Mucosa of stomach (tissue), 1 donor: ENCODE measurements at regions not wholly inside any gene's neighbourhood (a gene's known extent, or its start where the extent isn't known, plus 50 kb on each side); places are given as distances from the start of the nearest gene placed in this dataset.

ENCODE experiments used
- H3K27me3 ChIP-seq: one replicate; pipeline ENCODE4 v1.7.0; 2013; ENCODE audit warnings: mild to moderate bottlenecking, low read length; ENCODE audit not compliant: control insufficient read depth, insufficient read depth
- H3K36me3 ChIP-seq: one replicate; pipeline ENCODE4 v1.7.0; 2013; ENCODE audit warnings: low read length; ENCODE audit not compliant: control insufficient read depth, insufficient read depth
- H3K4me1 ChIP-seq: one replicate; pipeline ENCODE4 v1.7.0; 2013; ENCODE audit warnings: mild to moderate bottlenecking, low read length; ENCODE audit not compliant: control insufficient read depth, insufficient read depth
- H3K4me3 ChIP-seq: one replicate; pipeline ENCODE4 v1.7.0; 2013; ENCODE audit warnings: low read length
- H3K9ac ChIP-seq: one replicate; pipeline ENCODE4 v1.7.0; 2013; ENCODE audit warnings: mild to moderate bottlenecking, low read length, moderate library complexity
- H3K9me3 ChIP-seq: one replicate; pipeline ENCODE4 v1.7.0; 2013; ENCODE audit warnings: mild to moderate bottlenecking, low read length, moderate library complexity; ENCODE audit not compliant: control insufficient read depth
- donor health status: Pancreatic carcinoma.

GRCh38 chrX:39958850-39959249 is 138.9 kb downstream of the BCOR start:
- Histone ChIP-seq H3K27me3 (no peaks in the 10 kb centered on the region), H3K36me3 (no peaks in the 10 kb centered on the region), H3K4me3 (no peak overlapping the region), H3K9me3 (no peaks in the 10 kb centered on the region), H3K9ac (no peak overlapping the region), H3K4me1 (peaks cover 29% of the 10 kb centered on the region)

GRCh38 chrX:39960219-39960618 is 137.5 kb downstream of the BCOR start:
- H3K4me1 ChIP-seq = peaks cover 17% of the 10 kb centered on the region
- no peaks in the 10 kb centered on the region for H3K27me3 ChIP-seq
- H3K9ac ChIP-seq = no peak overlapping the region
- no peak overlapping the region for H3K4me3 ChIP-seq
- no peaks in the 10 kb centered on the region for H3K36me3 ChIP-seq
- H3K9me3 ChIP-seq = no peaks in the 10 kb centered on the region

DNA sequence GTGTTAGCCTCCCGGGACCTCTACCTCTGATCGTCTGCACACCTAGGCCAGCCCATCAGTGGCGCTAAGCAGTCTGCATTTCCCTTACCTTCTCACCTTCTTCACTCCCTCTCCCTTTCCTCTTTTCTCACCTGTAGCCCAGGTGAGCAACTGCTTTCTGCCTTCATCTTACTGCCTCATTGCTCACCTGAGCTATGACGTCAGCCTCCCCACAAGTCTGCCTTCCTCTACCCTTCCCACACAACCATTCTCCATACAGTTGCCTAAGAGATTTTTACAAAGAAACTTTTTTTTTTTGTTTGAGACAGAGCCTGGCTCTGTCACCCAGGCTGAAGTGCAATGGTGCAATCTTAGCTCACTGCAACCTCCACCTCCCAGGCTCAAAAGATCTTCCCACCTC is 136.3 kb downstream of the BCOR start:
- Histone ChIP-seq H3K9me3 (no peaks in the 10 kb centered on the region), H3K4me1 (peaks cover 12% of the 10 kb centered on the region), H3K27me3 (no peaks in the 10 kb centered on the region), H3K4me3 (no peak overlapping the region), H3K36me3 (no peaks in the 10 kb centered on the region), H3K9ac (no peak overlapping the region)

DNA sequence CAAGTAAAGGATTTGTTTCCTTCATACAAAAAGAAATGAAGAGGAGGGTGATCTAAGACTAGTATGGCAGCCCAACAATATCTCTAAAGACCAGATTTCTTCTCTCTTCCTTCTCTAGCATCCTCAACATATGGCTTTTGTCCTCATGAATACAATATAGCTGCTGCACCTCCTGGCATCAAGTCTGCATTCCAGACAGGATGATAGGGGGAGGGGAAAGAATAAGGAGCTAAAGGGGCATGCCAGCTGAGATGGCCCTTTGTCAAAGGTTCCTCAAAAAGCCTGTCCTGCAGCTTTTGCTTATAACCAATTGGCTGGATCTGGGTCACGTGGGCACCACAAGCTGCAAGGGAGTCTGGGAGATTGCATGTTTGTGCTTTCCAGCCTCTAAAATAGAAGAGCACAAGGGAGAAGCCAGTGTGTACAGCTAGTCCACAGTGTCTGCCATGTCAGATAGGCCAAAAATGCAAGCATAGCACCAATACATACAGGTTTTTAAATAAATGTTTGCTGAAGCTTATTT is 132.6 kb downstream of the BCOR start:
- H3K27me3 ChIP-seq = no peaks in the 10 kb centered on the region
- H3K9me3 ChIP-seq = no peaks in the 10 kb centered on the region
- peaks cover 8% of the 10 kb centered on the region for H3K4me1 ChIP-seq
- H3K9ac ChIP-seq = no peak overlapping the region
- no peaks in the 10 kb centered on the region for H3K36me3 ChIP-seq
- H3K4me3 ChIP-seq = no peak overlapping the region

GRCh38 chrX:39966176-39966575 is 131.6 kb downstream of the BCOR start:
- Histone ChIP-seq H3K27me3 (no peaks in the 10 kb centered on the region), H3K9ac (no peak overlapping the region), H3K9me3 (no peaks in the 10 kb centered on the region), H3K4me3 (no peak overlapping the region), H3K4me1 (peaks cover 15% of the 10 kb centered on the region), H3K36me3 (no peaks in the 10 kb centered on the region)

- Histone ChIP-seq H3K9ac (no peak overlapping the region), H3K36me3 (no peaks in the 10 kb centered on the region), H3K4me1 (peaks cover 15% of the 10 kb centered on the region), H3K4me3 (no peak overlapping the region), H3K9me3 (no peaks in the 10 kb centered on the region), H3K27me3 (no peaks in the 10 kb centered on the region)
Measured at GRCh38 chrX:39967348-39967747, 130.4 kb downstream of the BCOR start.

GRCh38 chrX:39969099-39969818 is 128.5 kb downstream of the BCOR start:
- H3K4me3 ChIP-seq = no peak overlapping the region
- H3K27me3 ChIP-seq = no peaks in the 10 kb centered on the region
- H3K9me3 ChIP-seq = no peaks in the 10 kb centered on the region
- no peak overlapping the region for H3K9ac ChIP-seq
- no peaks in the 10 kb centered on the region for H3K36me3 ChIP-seq
- peaks cover 15% of the 10 kb centered on the region for H3K4me1 ChIP-seq

DNA sequence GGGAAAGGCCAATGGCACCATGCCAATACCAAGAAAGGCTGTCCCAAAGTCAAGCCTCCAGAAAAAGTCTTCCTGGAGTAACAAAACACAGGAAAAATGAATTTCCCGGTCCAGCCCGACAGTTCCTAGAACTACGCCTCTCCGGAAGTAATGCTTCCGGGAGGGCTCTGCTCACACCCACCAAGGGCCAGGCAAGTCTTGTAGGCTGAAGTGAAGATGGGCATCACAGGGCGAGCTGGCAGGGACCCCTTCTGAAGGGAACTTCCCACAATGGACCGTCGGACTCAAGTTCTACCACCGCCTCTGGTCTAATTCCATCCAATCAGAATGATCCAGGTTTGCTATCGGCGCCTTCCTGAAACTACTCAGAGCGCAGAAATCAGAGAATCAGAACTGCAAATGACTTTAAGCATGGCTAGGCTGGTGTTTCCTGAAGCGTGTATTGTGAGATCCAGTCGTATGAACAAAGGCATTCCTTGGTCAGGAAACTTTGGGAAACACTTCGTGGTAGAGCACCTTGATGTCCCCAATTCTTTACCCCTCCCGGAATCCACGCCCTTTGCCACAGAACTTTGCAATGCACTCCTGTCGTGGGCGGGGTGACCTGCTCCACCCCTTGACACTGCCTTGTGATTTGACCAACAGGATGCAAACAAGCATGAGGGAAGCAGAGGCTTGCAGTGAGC is 127.8 kb downstream of the BCOR start:
- no peak overlapping the region for H3K9ac ChIP-seq
- no peaks in the 10 kb centered on the region for H3K27me3 ChIP-seq
- H3K36me3 ChIP-seq = no peaks in the 10 kb centered on the region
- H3K4me3 ChIP-seq = no peak overlapping the region
- H3K9me3 ChIP-seq = no peaks in the 10 kb centered on the region
- H3K4me1 ChIP-seq = peaks cover 15% of the 10 kb centered on the region

GRCh38 chrX:39971760-39972159 is 126.0 kb downstream of the BCOR start:
- H3K27me3 ChIP-seq = no peaks in the 10 kb centered on the region
- H3K4me1 ChIP-seq = peaks cover 25% of the 10 kb centered on the region
- H3K9ac ChIP-seq = no peak overlapping the region
- H3K36me3 ChIP-seq = no peaks in the 10 kb centered on the region
- H3K9me3 ChIP-seq = no peaks in the 10 kb centered on the region
- H3K4me3 ChIP-seq = no peak overlapping the region

GRCh38 chrX:39972340-39972739 is 125.4 kb downstream of the BCOR start:
- Histone ChIP-seq H3K4me1 (peaks cover 25% of the 10 kb centered on the region), H3K4me3 (no peak overlapping the region), H3K27me3 (no peaks in the 10 kb centered on the region), H3K36me3 (no peaks in the 10 kb centered on the region), H3K9me3 (no peaks in the 10 kb centered on the region), H3K9ac (no peak overlapping the region)

- Histone ChIP-seq H3K4me1 (peaks cover 28% of the 10 kb centered on the region), H3K4me3 (no peak overlapping the region), H3K27me3 (no peaks in the 10 kb centered on the region), H3K9me3 (no peaks in the 10 kb centered on the region), H3K36me3 (no peaks in the 10 kb centered on the region), H3K9ac (no peak overlapping the region)
Measured at GRCh38 chrX:39973810-39974209, 123.9 kb downstream of the BCOR start.

DNA sequence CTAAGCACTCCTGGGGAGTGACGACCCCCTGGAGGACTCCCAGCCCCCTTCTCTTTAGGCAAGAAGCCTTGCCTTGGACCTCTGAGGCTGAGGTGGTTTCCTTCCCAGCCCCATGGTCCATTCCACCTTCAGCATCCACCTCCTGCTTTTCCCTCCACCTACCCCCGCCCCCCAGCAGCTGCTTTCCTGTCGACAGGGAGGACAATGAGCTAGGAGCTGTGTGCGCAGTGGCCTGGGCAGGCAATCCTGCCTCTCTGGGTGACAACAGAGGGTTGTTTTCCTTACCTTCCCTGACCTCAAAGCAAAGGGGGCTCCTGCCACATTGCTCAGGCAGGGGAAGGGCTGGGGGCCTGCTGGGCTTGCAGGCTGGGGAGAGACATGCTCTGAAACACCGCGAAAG is 123.5 kb downstream of the BCOR start:
- H3K9me3 ChIP-seq = no peaks in the 10 kb centered on the region
- H3K36me3 ChIP-seq = no peaks in the 10 kb centered on the region
- no peak overlapping the region for H3K4me3 ChIP-seq
- H3K27me3 ChIP-seq = no peaks in the 10 kb centered on the region
- peaks cover 28% of the 10 kb centered on the region for H3K4me1 ChIP-seq
- H3K9ac ChIP-seq = no peak overlapping the region
